Trophoblast cell (in vitro differentiated cells and primary cell): ENCODE measurements at regions not wholly inside any gene's neighbourhood (a gene's known extent, or its start where the extent isn't known, plus 50 kb on each side); places are given as distances from the start of the nearest gene placed in this dataset.
"Not testable (repeated sequence)": the region's sequence is repeated elsewhere in the genome, so short reads cannot be mapped to it uniquely, and the experiment has no call there.

ENCODE experiments used
- DNase-seq, 2 donors: peaks; one replicate each; pipeline ENCODE4 v3.0.0-alpha.2; 2016
- H2AFZ ChIP-seq: 2 replicates; pipeline ENCODE4 v1.6.1; 2013; ENCODE audit warnings: low read length, moderate library complexity, mild to moderate bottlenecking; ENCODE audit not compliant: insufficient read depth, poor library complexity
- H2AK5ac ChIP-seq: 2 replicates; pipeline ENCODE4 v1.6.1; 2013; ENCODE audit warnings: mild to moderate bottlenecking, low read length
- H2BK120ac ChIP-seq: 2 replicates; pipeline ENCODE4 v1.6.1; 2013; ENCODE audit warnings: low read length, mild to moderate bottlenecking, moderate library complexity; ENCODE audit not compliant: insufficient read depth, poor library complexity
- H2BK12ac ChIP-seq: 2 replicates; pipeline ENCODE4 v1.6.1; 2013; ENCODE audit warnings: mild to moderate bottlenecking, low read length, moderate library complexity
- H2BK5ac ChIP-seq: 2 replicates; pipeline ENCODE4 v1.6.1; 2013; ENCODE audit warnings: low read length, low read depth, moderate library complexity, mild to moderate bottlenecking; ENCODE audit not compliant: poor library complexity
- H3K14ac ChIP-seq: 2 replicates; pipeline ENCODE4 v1.6.1; 2013; ENCODE audit warnings: mild to moderate bottlenecking, low read length
- H3K18ac ChIP-seq: 2 replicates; pipeline ENCODE4 v1.6.1; 2013; ENCODE audit warnings: mild to moderate bottlenecking, low read length
- H3K23ac ChIP-seq: 2 replicates; pipeline ENCODE4 v1.6.1; 2013; ENCODE audit warnings: low read length
- H3K27ac ChIP-seq: 2 replicates; pipeline ENCODE4 v1.5.1; 2013; ENCODE audit warnings: low read depth, mild to moderate bottlenecking, inconsistent platforms, low read length, moderate library complexity
- H3K27me3 ChIP-seq: 2 replicates; pipeline ENCODE4 v1.6.1; 2013; ENCODE audit warnings: inconsistent platforms, mild to moderate bottlenecking, low read length, moderate library complexity; ENCODE audit not compliant: insufficient read depth
- H3K36me3 ChIP-seq, 2 experiments: 1 replicate in 1 of 2; 2 replicates in 1 of 2; pipeline ENCODE4 v1.6.1; 2013; ENCODE audit warnings: low read length in 2 of 2, mild to moderate bottlenecking in 2 of 2, moderate library complexity in 1 of 2; ENCODE audit not compliant: insufficient read depth in 2 of 2, control insufficient read depth in 1 of 2
- H3K4ac ChIP-seq: 2 replicates; pipeline ENCODE4 v1.6.1; 2013; ENCODE audit warnings: low read depth, mild to moderate bottlenecking, low read length, moderate library complexity
- H3K4me1 ChIP-seq, 2 experiments: 1 replicate in 1 of 2; 2 replicates in 1 of 2; pipeline ENCODE4 v1.6.1; 2013; ENCODE audit warnings: low read length in 2 of 2, mild to moderate bottlenecking in 2 of 2, moderate library complexity in 1 of 2; ENCODE audit not compliant: insufficient read depth in 2 of 2, control insufficient read depth in 1 of 2
- H3K4me2 ChIP-seq: 2 replicates; pipeline ENCODE4 v1.6.1; 2013; ENCODE audit warnings: inconsistent platforms, mild to moderate bottlenecking, low read length, moderate library complexity
- H3K4me3 ChIP-seq: 2 replicates; pipeline ENCODE4 v1.5.1; 2013; ENCODE audit warnings: mild to moderate bottlenecking, low read depth, low read length, inconsistent platforms
- H3K79me1 ChIP-seq: one replicate; pipeline ENCODE4 v1.6.1; 2013; ENCODE audit warnings: low read length
- H3K79me2 ChIP-seq: 2 replicates; pipeline ENCODE4 v1.6.1; 2013; ENCODE audit warnings: low read length, mild to moderate bottlenecking; ENCODE audit not compliant: control insufficient read depth, insufficient read depth, poor library complexity
- H3K9ac ChIP-seq: 2 replicates; pipeline ENCODE4 v1.6.1; 2013; ENCODE audit warnings: mild to moderate bottlenecking, low read length
- H3K9me3 ChIP-seq: 2 replicates; pipeline ENCODE4 v1.6.1; 2013; ENCODE audit warnings: low read depth, mild to moderate bottlenecking, control low read depth, inconsistent platforms, low read length; ENCODE audit not compliant: insufficient read depth
- H4K12ac ChIP-seq: 2 replicates; pipeline ENCODE4 v1.6.1; 2013; ENCODE audit warnings: low read depth, mild to moderate bottlenecking, low read length, moderate library complexity
- H4K8ac ChIP-seq: 2 replicates; pipeline ENCODE4 v1.6.1; 2013; ENCODE audit warnings: low read depth, mild to moderate bottlenecking, low read length, moderate library complexity
- H4K91ac ChIP-seq: one replicate; pipeline ENCODE4 v1.6.1; 2013; ENCODE audit warnings: low read depth, mild to moderate bottlenecking, low read length, moderate library complexity
- WGBS: extraction: QIAGEN DNeasy Blood & Tissue Kit; methylation state at CpG from one replicate; pipeline ENCODE4 v1.1.7; 2013; ENCODE audit warnings: missing lambda C conversion rate; ENCODE audit not compliant: insufficient read length, insufficient coverage; ENCODE audit errors: extremely low coverage; 5-methylcytosine and 5-hydroxymethylcytosine counted together

GRCh38 chr2:223494496-223494895 lies 107.7 kb downstream of the SCG2 start:
- Histone ChIP-seq H3K4me2 (no peak overlapping the region), H4K12ac (no peak overlapping the region), H3K9ac (no peak overlapping the region), H3K27me3 (no peaks in the 10 kb centered on the region), H2BK120ac (no peak overlapping the region), H3K14ac (no peak overlapping the region), H3K27ac (no peak overlapping the region), H2AFZ (no peak overlapping the region), H4K91ac (no peak overlapping the region), H3K4me1 (no peaks in the 10 kb centered on the region), H3K79me1 (no peaks in the 10 kb centered on the region), H2AK5ac (no peak overlapping the region), H2BK12ac (no peak overlapping the region), H3K79me2 (no peaks in the 10 kb centered on the region), H3K4me3 (no peak overlapping the region), H3K23ac (no peak overlapping the region), H2BK5ac (no peak overlapping the region), H3K36me3 (no peaks in the 10 kb centered on the region), H4K8ac (no peak overlapping the region), H3K9me3 (no peaks in the 10 kb centered on the region), H3K4ac (no peak overlapping the region), H3K18ac (no peak overlapping the region)
- no CpG with 5 or more reads among the region's 2 CpGs for WGBS
- DNase-seq, result no peak

DNA sequence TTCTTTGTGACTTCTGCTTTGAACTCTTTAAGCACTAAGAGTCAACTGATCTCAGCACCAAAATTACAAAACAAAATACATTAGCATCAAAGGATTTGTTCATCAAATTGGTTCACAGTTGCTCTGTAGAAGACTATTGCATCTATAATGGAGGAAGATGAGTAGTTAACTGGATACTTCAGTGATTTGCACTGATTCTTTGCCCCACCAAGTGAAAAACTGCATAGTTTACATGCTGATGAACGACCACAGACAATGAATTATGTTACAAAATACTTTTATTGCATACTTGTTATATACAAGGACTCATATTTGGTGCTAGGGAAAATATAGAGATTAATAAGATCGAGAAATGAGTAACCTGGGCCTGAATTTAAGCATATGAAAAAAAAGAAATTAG lies 107.2 kb downstream of the SCG2 start:
- no peak overlapping the region for H4K12ac ChIP-seq
- no peak overlapping the region for H3K18ac ChIP-seq
- H2BK12ac ChIP-seq, result no peak overlapping the region
- H3K79me1 ChIP-seq, result no peaks in the 10 kb centered on the region
- no peak overlapping the region for H2BK5ac ChIP-seq
- WGBS, result no CpG with 5 or more reads among the region's 2 CpGs
- no peak overlapping the region for H3K4me2 ChIP-seq
- no peak overlapping the region for H3K14ac ChIP-seq
- H2BK120ac ChIP-seq, result no peak overlapping the region
- no peak overlapping the region for H4K8ac ChIP-seq
- no peaks in the 10 kb centered on the region for H3K9me3 ChIP-seq
- H3K4ac ChIP-seq, result no peak overlapping the region
- no peaks in the 10 kb centered on the region for H3K36me3 ChIP-seq
- no peaks in the 10 kb centered on the region for H3K79me2 ChIP-seq
- no peaks in the 10 kb centered on the region for H3K27me3 ChIP-seq
- H3K9ac ChIP-seq, result no peak overlapping the region
- no peak overlapping the region for H2AFZ ChIP-seq
- no peaks in the 10 kb centered on the region for H3K4me1 ChIP-seq
- H3K4me3 ChIP-seq, result no peak overlapping the region
- H3K27ac ChIP-seq, result no peak overlapping the region
- H4K91ac ChIP-seq, result no peak overlapping the region
- H2AK5ac ChIP-seq, result no peak overlapping the region
- DNase-seq, result no peak
- H3K23ac ChIP-seq, result no peak overlapping the region

GRCh38 chr2:223496853-223497252 lies 105.3 kb downstream of the SCG2 start:
- H3K79me2 ChIP-seq, H3K14ac ChIP-seq, H3K79me1 ChIP-seq, DNase-seq, H4K8ac ChIP-seq, H3K18ac ChIP-seq, H3K27ac ChIP-seq, H4K12ac ChIP-seq, H2AK5ac ChIP-seq, H3K4me1 ChIP-seq, H2AFZ ChIP-seq, H3K9ac ChIP-seq, H3K4me3 ChIP-seq, H2BK5ac ChIP-seq, H3K27me3 ChIP-seq, H4K91ac ChIP-seq, H3K4ac ChIP-seq, H3K4me2 ChIP-seq, H3K36me3 ChIP-seq, H2BK12ac ChIP-seq, H3K9me3 ChIP-seq, H2BK120ac ChIP-seq, H3K23ac ChIP-seq: not testable (repeated sequence)
- WGBS, result no CpG with 5 or more reads among the region's 2 CpGs

DNA sequence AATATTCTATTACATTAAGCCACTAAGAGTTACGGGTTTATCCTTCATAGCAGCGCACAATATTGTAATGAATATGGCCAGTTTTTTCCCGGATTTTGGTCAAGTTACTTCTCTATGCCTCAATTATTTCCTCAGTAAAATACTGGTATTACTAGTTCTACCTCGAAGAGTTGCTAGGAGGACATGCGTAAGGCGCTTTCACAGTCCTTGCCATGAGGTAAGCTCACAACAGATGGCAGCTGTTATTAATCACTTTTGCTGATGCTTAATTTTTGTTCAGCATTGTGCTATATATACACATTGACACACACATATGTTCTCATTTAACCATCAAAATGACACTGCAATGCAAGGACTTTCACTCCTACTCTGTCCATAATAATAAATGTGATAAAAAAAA lies 101.5 kb downstream of the SCG2 start:
- WGBS, result no CpG with 5 or more reads among the region's 6 CpGs
- H4K8ac ChIP-seq, result no peak overlapping the region
- no peaks in the 10 kb centered on the region for H3K36me3 ChIP-seq
- H3K9ac ChIP-seq, result no peak overlapping the region
- no peak overlapping the region for H3K14ac ChIP-seq
- H3K4ac ChIP-seq, result no peak overlapping the region
- peak; percentile 62 to 85 for DNase-seq
- no peak overlapping the region for H3K27ac ChIP-seq
- no peaks in the 10 kb centered on the region for H3K79me1 ChIP-seq
- no peaks in the 10 kb centered on the region for H3K4me1 ChIP-seq
- H3K27me3 ChIP-seq, result no peaks in the 10 kb centered on the region
- no peak overlapping the region for H2AFZ ChIP-seq
- no peak overlapping the region for H3K4me2 ChIP-seq
- no peak overlapping the region for H2BK120ac ChIP-seq
- H3K18ac ChIP-seq, result no peak overlapping the region
- H3K23ac ChIP-seq, result no peak overlapping the region
- no peak overlapping the region for H4K12ac ChIP-seq
- H3K4me3 ChIP-seq, result no peak overlapping the region
- no peaks in the 10 kb centered on the region for H3K9me3 ChIP-seq
- H3K79me2 ChIP-seq, result no peaks in the 10 kb centered on the region
- H2BK12ac ChIP-seq, result no peak overlapping the region
- H2AK5ac ChIP-seq, result no peak overlapping the region
- no peak overlapping the region for H4K91ac ChIP-seq
- no peak overlapping the region for H2BK5ac ChIP-seq
